ENCODE measurements at regions not wholly inside any gene's neighbourhood (a gene's known extent, or its start where the extent isn't known, plus 50 kb on each side); places are given as distances from the start of the nearest gene placed in this dataset.

GRCh38 chr6:21730533-21730932 is 137.0 kb downstream of the SOX4 start:
- no peak for TF ChIP-seq CTCF (IDR thresholded peaks at IDR 0.05; ENCODE audit: insufficient read depth, low read depth, low read length)
- no peak for TF ChIP-seq EZH2 (IDR thresholded peaks at IDR 0.05; ENCODE audit: insufficient read depth, low read length)
